A549 (cell line): ENCODE measurements at regions not wholly inside any gene's neighbourhood (a gene's known extent, or its start where the extent isn't known, plus 50 kb on each side); places are given as distances from the start of the nearest gene placed in this dataset.

Experiments used
- CBX8 ChIP-seq: fragments of 200-600 bp; sonication (generic); IDR thresholded peaks from 2 replicates; pipeline ENCODE4 v1.6.1; 2016
- CEBPB ChIP-seq, 2 experiments: fragments of >200 bp in 1 of 2; sonication (Bioruptor Twin) in 1 of 2; formaldehyde crosslinking in 1 of 2; IDR thresholded peaks; 2 replicates each; pipeline ENCODE4 v1.6.1; 2012 to 2016
- HOXB13 ChIP-seq: fragments of 250-450 bp; sonication (Bioruptor Pico); IDR thresholded peaks from 2 replicates; pipeline ENCODE4 v1.5.0; 2020; ENCODE audit warnings: low read depth, mild to moderate bottlenecking, moderate library complexity
- JUN ChIP-seq, 2 experiments: fragments of >200 bp; sonication (Bioruptor Twin); formaldehyde crosslinking; IDR thresholded peaks; 2 replicates in 1 of 2; 3 replicates in 1 of 2; pipeline ENCODE4 v1.6.1; 2016 to 2017
- JUNB ChIP-seq: fragments of >200 bp; sonication (Bioruptor Twin); formaldehyde crosslinking; IDR thresholded peaks from 2 replicates; pipeline ENCODE4 v1.6.1; 2016
- POLR2A ChIP-seq: IDR thresholded peaks from 2 replicates; pipeline ENCODE4 v1.6.1; 2012; ENCODE audit warnings: mild to moderate bottlenecking, low read length
- RCOR1 ChIP-seq: fragments of 150-350 bp; IDR thresholded peaks from 2 replicates; pipeline ENCODE4 v1.6.1; 2014; ENCODE audit warnings: antibody characterized with exemption, low read length, low read depth
- SREBF2 ChIP-seq: fragments of 450-650 bp; IDR thresholded peaks from 2 replicates; pipeline ENCODE4 v1.6.1; 2014; ENCODE audit warnings: mild to moderate bottlenecking, moderate library complexity
- TFCP2L1 ChIP-seq: fragments of 250-450 bp; sonication (Bioruptor Pico); IDR thresholded peaks from 2 replicates; pipeline ENCODE4 v1.5.0; 2021; ENCODE audit warnings: mild to moderate bottlenecking
- TF ChIP-seq, protein P1 (sequence below): fragments of >200 bp; sonication (Bioruptor Twin); formaldehyde crosslinking; IDR thresholded peaks from 3 replicates; pipeline ENCODE4 v1.5.1; 2016
- TF ChIP-seq, protein P2 (sequence below): fragments of 200-600 bp; sonication (generic); IDR thresholded peaks from 2 replicates; pipeline ENCODE4 v1.6.1; 2016; ENCODE audit warnings: antibody characterized with exemption, mild to moderate bottlenecking, moderate library complexity
- TF ChIP-seq, protein P3 (sequence below): IDR thresholded peaks from 2 replicates; pipeline ENCODE4 v1.6.1; 2012
- TF ChIP-seq, protein P4 (sequence below): fragments of 450-650 bp; IDR thresholded peaks from 2 replicates; pipeline ENCODE4 v1.6.1; 2014; ENCODE audit warnings: antibody characterized with exemption

DNA sequence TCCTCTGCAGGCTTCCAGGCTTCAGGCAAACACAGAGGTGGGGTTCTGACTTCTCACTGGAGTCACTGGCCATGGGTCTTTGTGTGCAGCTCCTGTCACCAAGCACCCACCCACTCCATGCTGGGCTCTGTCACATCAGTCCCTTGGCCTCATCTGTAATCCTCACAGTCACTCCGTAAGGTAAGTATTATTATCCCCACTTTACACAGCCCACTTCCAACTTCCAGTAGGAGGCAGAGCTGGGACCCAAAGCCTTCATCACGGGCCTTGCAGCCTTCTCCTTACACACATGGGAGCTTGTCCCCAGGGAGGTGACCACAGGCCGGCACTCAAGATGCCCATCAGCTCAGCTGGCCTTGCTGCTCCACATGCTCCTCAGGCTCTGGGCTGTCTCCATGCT is 266.7 kb upstream of the B3GAT1 start:
- TF ChIP-seq, protein P1, sequence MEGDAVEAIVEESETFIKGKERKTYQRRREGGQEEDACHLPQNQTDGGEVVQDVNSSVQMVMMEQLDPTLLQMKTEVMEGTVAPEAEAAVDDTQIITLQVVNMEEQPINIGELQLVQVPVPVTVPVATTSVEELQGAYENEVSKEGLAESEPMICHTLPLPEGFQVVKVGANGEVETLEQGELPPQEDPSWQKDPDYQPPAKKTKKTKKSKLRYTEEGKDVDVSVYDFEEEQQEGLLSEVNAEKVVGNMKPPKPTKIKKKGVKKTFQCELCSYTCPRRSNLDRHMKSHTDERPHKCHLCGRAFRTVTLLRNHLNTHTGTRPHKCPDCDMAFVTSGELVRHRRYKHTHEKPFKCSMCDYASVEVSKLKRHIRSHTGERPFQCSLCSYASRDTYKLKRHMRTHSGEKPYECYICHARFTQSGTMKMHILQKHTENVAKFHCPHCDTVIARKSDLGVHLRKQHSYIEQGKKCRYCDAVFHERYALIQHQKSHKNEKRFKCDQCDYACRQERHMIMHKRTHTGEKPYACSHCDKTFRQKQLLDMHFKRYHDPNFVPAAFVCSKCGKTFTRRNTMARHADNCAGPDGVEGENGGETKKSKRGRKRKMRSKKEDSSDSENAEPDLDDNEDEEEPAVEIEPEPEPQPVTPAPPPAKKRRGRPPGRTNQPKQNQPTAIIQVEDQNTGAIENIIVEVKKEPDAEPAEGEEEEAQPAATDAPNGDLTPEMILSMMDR, result no peak
- TF ChIP-seq JUN (IDR thresholded peaks at IDR 0.05) (no peak), POLR2A (no peak), CBX8 (no peak), RCOR1 (no peak), TFCP2L1 (no peak), CEBPB (IDR thresholded peaks at IDR 0.05) (no peak), HOXB13 (CRISPR knock-in tag) (no peak), SREBF2 (no peak), JUNB (no peak)
- TF ChIP-seq, protein P2, sequence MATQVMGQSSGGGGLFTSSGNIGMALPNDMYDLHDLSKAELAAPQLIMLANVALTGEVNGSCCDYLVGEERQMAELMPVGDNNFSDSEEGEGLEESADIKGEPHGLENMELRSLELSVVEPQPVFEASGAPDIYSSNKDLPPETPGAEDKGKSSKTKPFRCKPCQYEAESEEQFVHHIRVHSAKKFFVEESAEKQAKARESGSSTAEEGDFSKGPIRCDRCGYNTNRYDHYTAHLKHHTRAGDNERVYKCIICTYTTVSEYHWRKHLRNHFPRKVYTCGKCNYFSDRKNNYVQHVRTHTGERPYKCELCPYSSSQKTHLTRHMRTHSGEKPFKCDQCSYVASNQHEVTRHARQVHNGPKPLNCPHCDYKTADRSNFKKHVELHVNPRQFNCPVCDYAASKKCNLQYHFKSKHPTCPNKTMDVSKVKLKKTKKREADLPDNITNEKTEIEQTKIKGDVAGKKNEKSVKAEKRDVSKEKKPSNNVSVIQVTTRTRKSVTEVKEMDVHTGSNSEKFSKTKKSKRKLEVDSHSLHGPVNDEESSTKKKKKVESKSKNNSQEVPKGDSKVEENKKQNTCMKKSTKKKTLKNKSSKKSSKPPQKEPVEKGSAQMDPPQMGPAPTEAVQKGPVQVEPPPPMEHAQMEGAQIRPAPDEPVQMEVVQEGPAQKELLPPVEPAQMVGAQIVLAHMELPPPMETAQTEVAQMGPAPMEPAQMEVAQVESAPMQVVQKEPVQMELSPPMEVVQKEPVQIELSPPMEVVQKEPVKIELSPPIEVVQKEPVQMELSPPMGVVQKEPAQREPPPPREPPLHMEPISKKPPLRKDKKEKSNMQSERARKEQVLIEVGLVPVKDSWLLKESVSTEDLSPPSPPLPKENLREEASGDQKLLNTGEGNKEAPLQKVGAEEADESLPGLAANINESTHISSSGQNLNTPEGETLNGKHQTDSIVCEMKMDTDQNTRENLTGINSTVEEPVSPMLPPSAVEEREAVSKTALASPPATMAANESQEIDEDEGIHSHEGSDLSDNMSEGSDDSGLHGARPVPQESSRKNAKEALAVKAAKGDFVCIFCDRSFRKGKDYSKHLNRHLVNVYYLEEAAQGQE, result no peak
- TF ChIP-seq, protein P3, sequence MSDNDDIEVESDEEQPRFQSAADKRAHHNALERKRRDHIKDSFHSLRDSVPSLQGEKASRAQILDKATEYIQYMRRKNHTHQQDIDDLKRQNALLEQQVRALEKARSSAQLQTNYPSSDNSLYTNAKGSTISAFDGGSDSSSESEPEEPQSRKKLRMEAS, result no peak
- TF ChIP-seq, protein P4, sequence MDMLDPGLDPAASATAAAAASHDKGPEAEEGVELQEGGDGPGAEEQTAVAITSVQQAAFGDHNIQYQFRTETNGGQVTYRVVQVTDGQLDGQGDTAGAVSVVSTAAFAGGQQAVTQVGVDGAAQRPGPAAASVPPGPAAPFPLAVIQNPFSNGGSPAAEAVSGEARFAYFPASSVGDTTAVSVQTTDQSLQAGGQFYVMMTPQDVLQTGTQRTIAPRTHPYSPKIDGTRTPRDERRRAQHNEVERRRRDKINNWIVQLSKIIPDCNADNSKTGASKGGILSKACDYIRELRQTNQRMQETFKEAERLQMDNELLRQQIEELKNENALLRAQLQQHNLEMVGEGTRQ, result no peak
